Osteoblast (primary cell): ENCODE measurements at regions not wholly inside any gene's neighbourhood (a gene's known extent, or its start where the extent isn't known, plus 50 kb on each side); places are given as distances from the start of the nearest gene placed in this dataset.

Experiments
- DNase-seq: peaks from one replicate; pipeline ENCODE4 v3.0.0; 2011; ENCODE audit warnings: low spot score, mixed read lengths; ENCODE audit not compliant: insufficient read length; ENCODE audit errors: missing footprints
- H2AFZ ChIP-seq: 2 replicates; pipeline ENCODE4 v1.6.0; 2011; ENCODE audit warnings: mild to moderate bottlenecking, low read length
- H3K27ac ChIP-seq: 2 replicates; pipeline ENCODE4 v1.5.1; 2011; ENCODE audit warnings: mild to moderate bottlenecking, low read depth, low read length, moderate library complexity
- H3K27me3 ChIP-seq: 2 replicates; pipeline ENCODE4 v1.6.0; 2012; ENCODE audit warnings: mild to moderate bottlenecking, control low read depth, inconsistent platforms, low read length, moderate library complexity; ENCODE audit not compliant: insufficient read depth
- H3K36me3 ChIP-seq: 2 replicates; pipeline ENCODE4 v1.5.1; 2011; ENCODE audit warnings: mild to moderate bottlenecking, low read length, control low read depth, moderate library complexity; ENCODE audit not compliant: insufficient read depth
- H3K4me1 ChIP-seq: 2 replicates; pipeline ENCODE4 v1.5.1; 2011; ENCODE audit warnings: mild to moderate bottlenecking, low read length, control low read depth, moderate library complexity; ENCODE audit not compliant: insufficient read depth
- H3K4me2 ChIP-seq: 2 replicates; pipeline ENCODE4 v1.6.0; 2011; ENCODE audit warnings: mild to moderate bottlenecking, low read length; ENCODE audit not compliant: insufficient read depth
- H3K4me3 ChIP-seq: fragments of 200-600 bp; sonication (generic); 3 replicates; pipeline ENCODE4 v1.5.1; 2012; ENCODE audit warnings: mild to moderate bottlenecking, low read length, inconsistent platforms; ENCODE audit not compliant: insufficient read depth
- H3K79me2 ChIP-seq: 2 replicates; pipeline ENCODE4 v1.6.0; 2012; ENCODE audit warnings: mild to moderate bottlenecking, low read length, control low read depth, inconsistent platforms; ENCODE audit not compliant: insufficient read depth
- H3K9me3 ChIP-seq: 2 replicates; pipeline ENCODE4 v1.5.1; 2011; ENCODE audit warnings: low read depth, low read length, control low read depth
- H4K20me1 ChIP-seq: 2 replicates; pipeline ENCODE4 v1.6.0; 2012; ENCODE audit warnings: mild to moderate bottlenecking, low read length, control low read depth; ENCODE audit not compliant: insufficient read depth
- TF ChIP-seq, protein P1 (sequence below): IDR thresholded peaks from 2 replicates; pipeline ENCODE4 v1.5.1; 2011; ENCODE audit warnings: mild to moderate bottlenecking, low read depth, low read length, moderate library complexity; ENCODE audit errors: extremely low read depth

DNA sequence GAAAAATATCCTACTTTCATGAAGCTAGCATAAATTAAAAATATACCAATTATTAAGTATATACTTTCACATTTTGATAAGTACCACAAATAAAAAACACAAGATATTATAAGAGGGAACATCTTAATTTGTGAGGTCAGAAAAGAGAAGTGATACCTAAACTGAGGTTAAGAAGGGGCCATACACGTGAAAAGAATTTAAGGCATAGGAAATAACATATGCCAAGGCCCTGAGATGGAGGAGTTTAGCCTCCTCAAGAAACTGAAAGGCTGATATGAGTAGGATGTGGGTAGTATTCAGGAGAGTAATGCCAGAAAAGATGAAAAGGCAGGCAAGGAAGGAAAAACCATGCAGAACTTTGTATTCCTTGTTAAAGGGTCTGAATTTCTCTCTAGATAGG, 116.6 kb upstream of the HTR1E start:
- no peak for DNase-seq
- Histone ChIP-seq H2AFZ (no peak overlapping the region), H3K4me1 (no peaks in the 10 kb centered on the region), H3K79me2 (no peaks in the 10 kb centered on the region), H3K36me3 (no peaks in the 10 kb centered on the region), H3K4me3 (no peak overlapping the region), H3K9me3 (no peaks in the 10 kb centered on the region), H3K27me3 (no peaks in the 10 kb centered on the region), H3K27ac (no peak overlapping the region), H4K20me1 (no peaks in the 10 kb centered on the region), H3K4me2 (no peak overlapping the region)
- TF ChIP-seq, protein P1, sequence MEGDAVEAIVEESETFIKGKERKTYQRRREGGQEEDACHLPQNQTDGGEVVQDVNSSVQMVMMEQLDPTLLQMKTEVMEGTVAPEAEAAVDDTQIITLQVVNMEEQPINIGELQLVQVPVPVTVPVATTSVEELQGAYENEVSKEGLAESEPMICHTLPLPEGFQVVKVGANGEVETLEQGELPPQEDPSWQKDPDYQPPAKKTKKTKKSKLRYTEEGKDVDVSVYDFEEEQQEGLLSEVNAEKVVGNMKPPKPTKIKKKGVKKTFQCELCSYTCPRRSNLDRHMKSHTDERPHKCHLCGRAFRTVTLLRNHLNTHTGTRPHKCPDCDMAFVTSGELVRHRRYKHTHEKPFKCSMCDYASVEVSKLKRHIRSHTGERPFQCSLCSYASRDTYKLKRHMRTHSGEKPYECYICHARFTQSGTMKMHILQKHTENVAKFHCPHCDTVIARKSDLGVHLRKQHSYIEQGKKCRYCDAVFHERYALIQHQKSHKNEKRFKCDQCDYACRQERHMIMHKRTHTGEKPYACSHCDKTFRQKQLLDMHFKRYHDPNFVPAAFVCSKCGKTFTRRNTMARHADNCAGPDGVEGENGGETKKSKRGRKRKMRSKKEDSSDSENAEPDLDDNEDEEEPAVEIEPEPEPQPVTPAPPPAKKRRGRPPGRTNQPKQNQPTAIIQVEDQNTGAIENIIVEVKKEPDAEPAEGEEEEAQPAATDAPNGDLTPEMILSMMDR, result no peak

DNA sequence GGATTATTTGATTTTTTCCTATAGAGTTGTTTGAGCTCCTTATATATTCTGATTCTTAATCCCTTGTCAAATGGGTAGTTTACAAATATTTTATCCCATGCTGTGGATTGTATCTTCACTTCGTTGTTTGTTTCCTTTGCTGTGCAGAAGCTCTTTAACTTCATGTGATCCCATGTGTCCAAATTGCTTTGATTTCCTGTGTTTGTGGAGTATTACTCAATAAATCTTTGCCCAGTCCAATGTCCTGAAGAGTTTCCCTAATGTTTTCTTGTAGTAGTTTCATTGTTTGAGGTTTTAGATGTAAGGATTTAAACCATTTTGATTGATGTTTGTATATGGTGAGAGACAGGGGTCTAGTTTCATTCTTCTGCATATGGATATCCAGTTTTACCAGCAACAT, 143.7 kb upstream of the HTR1E start:
- no peak for DNase-seq
- H3K9me3 ChIP-seq, result no peaks in the 10 kb centered on the region
- H3K4me1 ChIP-seq, result no peaks in the 10 kb centered on the region
- no peaks in the 10 kb centered on the region for H3K36me3 ChIP-seq
- H3K4me3 ChIP-seq, result no peak overlapping the region
- no peak overlapping the region for H2AFZ ChIP-seq
- no peak overlapping the region for H3K27ac ChIP-seq
- TF ChIP-seq, protein P1, result no peak
- no peaks in the 10 kb centered on the region for H3K79me2 ChIP-seq
- no peaks in the 10 kb centered on the region for H3K27me3 ChIP-seq
- no peak overlapping the region for H3K4me2 ChIP-seq
- no peaks in the 10 kb centered on the region for H4K20me1 ChIP-seq

DNA sequence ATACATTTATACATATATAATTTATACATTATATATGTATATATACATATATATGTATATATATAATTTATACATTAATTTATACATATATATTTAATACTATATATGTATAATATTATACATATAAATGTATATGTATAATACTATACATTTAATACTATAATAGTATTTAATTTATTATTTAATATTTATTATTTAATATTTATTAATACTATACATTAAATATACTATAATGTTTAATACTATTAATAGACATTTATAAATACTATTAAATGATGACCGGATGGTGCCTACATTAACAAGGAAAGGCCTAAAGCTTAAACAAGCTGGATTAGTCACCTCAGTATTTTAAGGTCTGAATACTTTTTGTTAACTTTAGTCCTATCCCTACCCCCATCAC, 145.9 kb upstream of the HTR1E start:
- Histone ChIP-seq H4K20me1 (no peaks in the 10 kb centered on the region), H2AFZ (no peak overlapping the region), H3K9me3 (no peaks in the 10 kb centered on the region), H3K27ac (no peak overlapping the region), H3K36me3 (no peaks in the 10 kb centered on the region), H3K4me3 (no peak overlapping the region), H3K79me2 (no peaks in the 10 kb centered on the region), H3K27me3 (no peaks in the 10 kb centered on the region), H3K4me1 (no peaks in the 10 kb centered on the region), H3K4me2 (no peak overlapping the region)
- TF ChIP-seq, protein P1, result no peak
- no peak for DNase-seq

DNA sequence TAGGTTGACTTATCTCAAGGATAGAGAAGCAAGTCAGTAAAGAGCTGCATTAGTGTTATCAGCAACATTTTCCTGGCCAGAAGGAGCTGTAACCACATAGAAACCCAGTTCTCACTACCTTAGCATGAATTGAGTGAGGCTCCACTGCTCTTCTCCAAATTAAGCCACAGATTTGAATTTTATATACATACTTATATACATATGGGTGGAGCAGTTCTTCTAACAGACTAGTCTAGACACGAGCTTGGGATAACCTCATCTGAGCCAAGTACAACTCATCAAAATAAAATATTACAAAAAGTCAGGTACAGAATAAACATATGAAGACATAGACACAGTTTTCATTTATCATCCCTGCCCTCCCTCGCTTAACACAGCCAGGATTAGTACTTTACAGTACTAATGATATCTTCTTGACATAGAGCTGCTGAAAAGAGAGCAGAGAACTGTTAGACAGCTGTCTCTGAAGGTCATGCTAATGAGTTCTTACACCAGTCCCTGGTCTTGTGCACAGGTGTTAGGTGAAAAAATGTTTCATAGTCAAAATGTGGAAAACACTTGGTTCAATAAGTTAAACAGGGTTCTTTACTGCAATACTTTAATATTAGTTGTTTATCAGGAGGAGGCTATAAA, 147.4 kb upstream of the HTR1E start:
- H3K4me3 ChIP-seq, result no peak overlapping the region
- no peak overlapping the region for H3K4me2 ChIP-seq
- H3K27me3 ChIP-seq, result no peaks in the 10 kb centered on the region
- TF ChIP-seq, protein P1, result no peak
- no peaks in the 10 kb centered on the region for H3K4me1 ChIP-seq
- H3K9me3 ChIP-seq, result no peaks in the 10 kb centered on the region
- no peak overlapping the region for H2AFZ ChIP-seq
- H3K27ac ChIP-seq, result no peak overlapping the region
- no peak for DNase-seq
- H4K20me1 ChIP-seq, result no peaks in the 10 kb centered on the region
- H3K36me3 ChIP-seq, result no peaks in the 10 kb centered on the region
- H3K79me2 ChIP-seq, result no peaks in the 10 kb centered on the region
